Endodermal cell (in vitro differentiated cells): ENCODE measurements at regions not wholly inside any gene's neighbourhood (a gene's known extent, or its start where the extent isn't known, plus 50 kb on each side); places are given as distances from the start of the nearest gene placed in this dataset.
A peak's percentile ranks its signal among the peaks of the same experiment; 100 is the strongest.

Experiments used
- DNase-seq: peaks from one replicate; pipeline ENCODE4 v3.0.0-alpha.2; 2017
- H3K27ac ChIP-seq: 2 replicates; pipeline ENCODE4 v1.5.1; 2013; ENCODE audit warnings: mild to moderate bottlenecking, low read depth, low read length, moderate library complexity
- H3K27me3 ChIP-seq: 2 replicates; pipeline ENCODE4 v1.6.1; 2013; ENCODE audit warnings: mild to moderate bottlenecking, low read length, moderate library complexity; ENCODE audit not compliant: insufficient read depth, control insufficient read depth, poor library complexity, severe bottlenecking
- H3K36me3 ChIP-seq: 2 replicates; pipeline ENCODE4 v1.7.0; 2013; ENCODE audit warnings: mild to moderate bottlenecking, low read length, moderate library complexity; ENCODE audit not compliant: control insufficient read depth, insufficient read depth
- H3K4me1 ChIP-seq: one replicate; pipeline ENCODE4 v1.7.0; 2013; ENCODE audit warnings: low read length; ENCODE audit not compliant: control insufficient read depth, insufficient read depth
- H3K4me3 ChIP-seq: 2 replicates; pipeline ENCODE4 v1.5.1; 2013; ENCODE audit warnings: mild to moderate bottlenecking, low read length, moderate library complexity
- H3K9ac ChIP-seq: 2 replicates; pipeline ENCODE4 v1.6.1; 2013; ENCODE audit warnings: mild to moderate bottlenecking, low read length, moderate library complexity; ENCODE audit not compliant: poor library complexity, severe bottlenecking; ENCODE audit errors: extremely low read depth
- H3K9me3 ChIP-seq: 2 replicates; pipeline ENCODE4 v1.6.1; 2013; ENCODE audit warnings: mild to moderate bottlenecking, low read length, moderate library complexity; ENCODE audit not compliant: control insufficient read depth
- H3K27ac Mint-ChIP-seq: 2 replicates; pipeline ENCODE4 v1.8.0; 2020; ENCODE audit warnings: mixed read lengths
- H3K27me3 Mint-ChIP-seq: 2 replicates; pipeline ENCODE4 v1.8.0; 2021; ENCODE audit warnings: mild to moderate bottlenecking, mixed read lengths; ENCODE audit not compliant: insufficient read depth
- H3K36me3 Mint-ChIP-seq: 2 replicates; pipeline ENCODE4 v1.8.0; 2020; ENCODE audit warnings: low read depth, mixed read lengths
- H3K4me1 Mint-ChIP-seq: 2 replicates; pipeline ENCODE4 v1.8.0; 2020; ENCODE audit warnings: mixed read lengths
- H3K4me3 Mint-ChIP-seq: 2 replicates; pipeline ENCODE4 v1.8.0; 2020; ENCODE audit warnings: mild to moderate bottlenecking, moderate library complexity, mixed read lengths
- H3K9me3 Mint-ChIP-seq: 2 replicates; pipeline ENCODE4 v1.8.0; 2020; ENCODE audit warnings: mild to moderate bottlenecking, mixed read lengths
- CTCF ChIP-seq: fragments of 200-600 bp; sonication (generic); conservative IDR thresholded peaks from 2 replicates; pipeline ENCODE4 v1.5.0; 2021; ENCODE audit warnings: antibody characterized with exemption, mild to moderate bottlenecking
- WGBS, 2 experiments: methylation state at CpG; one replicate each; pipeline versions ENCODE4 v1.1.5 to v1.1.7; 2013; ENCODE audit warnings: missing lambda C conversion rate in 2 of 2, mixed read lengths in 1 of 2; ENCODE audit not compliant: insufficient coverage in 1 of 2, insufficient read length in 1 of 2; 5-methylcytosine and 5-hydroxymethylcytosine counted together

GRCh38 chr7:114110666-114111065 lies 191.9 kb upstream of the PPP1R3A start:
- H3K4me1 Mint-ChIP-seq, result no peaks in the 10 kb centered on the region
- H3K4me3 Mint-ChIP-seq, result no peak overlapping the region
- Histone ChIP-seq H3K4me1 (no peaks in the 10 kb centered on the region), H3K9ac (no peak overlapping the region), H3K27ac (no peak overlapping the region), H3K36me3 (no peaks in the 10 kb centered on the region), H3K27me3 (no peaks in the 10 kb centered on the region), H3K9me3 (no peaks in the 10 kb centered on the region), H3K4me3 (no peak overlapping the region)
- no peak overlapping the region for H3K27ac Mint-ChIP-seq
- no peaks in the 10 kb centered on the region for H3K27me3 Mint-ChIP-seq
- DNase-seq, result no peak
- no peaks in the 10 kb centered on the region for H3K36me3 Mint-ChIP-seq
- H3K9me3 Mint-ChIP-seq, result no peaks in the 10 kb centered on the region
- TF ChIP-seq CTCF, result no peak

- no peak overlapping the region for H3K4me3 Mint-ChIP-seq
- peak; percentile 20 for TF ChIP-seq CTCF
- H3K27ac Mint-ChIP-seq, result no peak overlapping the region
- Histone ChIP-seq H3K27ac (no peak overlapping the region), H3K9ac (no peak overlapping the region), H3K4me3 (no peak overlapping the region), H3K9me3 (no peaks in the 10 kb centered on the region), H3K36me3 (no peaks in the 10 kb centered on the region), H3K4me1 (no peaks in the 10 kb centered on the region), H3K27me3 (no peaks in the 10 kb centered on the region)
- no peak for DNase-seq
- no peaks in the 10 kb centered on the region for H3K36me3 Mint-ChIP-seq
- no peaks in the 10 kb centered on the region for H3K4me1 Mint-ChIP-seq
- H3K27me3 Mint-ChIP-seq, result no peaks in the 10 kb centered on the region
- no peaks in the 10 kb centered on the region for H3K9me3 Mint-ChIP-seq
Measured at GRCh38 chr7:114109721-114110120, 190.9 kb upstream of the PPP1R3A start.

DNA sequence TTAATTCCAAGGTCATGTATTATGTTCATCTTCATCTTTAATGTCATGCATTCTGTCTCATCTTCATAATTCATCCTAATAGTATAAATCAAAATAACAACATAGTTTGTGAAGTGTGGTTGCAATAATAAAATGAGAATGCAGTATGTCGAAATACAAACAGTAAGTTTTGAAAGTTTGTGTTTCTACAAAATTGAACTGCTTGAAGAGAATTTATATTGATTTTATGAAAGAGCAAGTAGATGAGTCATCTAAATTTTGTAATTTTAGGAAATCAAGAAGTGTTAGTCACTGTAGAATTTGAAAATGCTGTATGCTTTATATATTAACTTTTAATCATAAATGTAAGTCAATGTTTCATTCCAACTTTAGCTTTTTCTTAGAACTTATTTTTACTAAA lies 190.5 kb upstream of the PPP1R3A start:
- H3K4me3 ChIP-seq, result no peak overlapping the region
- no peak for TF ChIP-seq CTCF
- no peak overlapping the region for H3K9ac ChIP-seq
- H3K4me1 ChIP-seq, result no peaks in the 10 kb centered on the region
- Mint-ChIP-seq H3K27ac (no peak overlapping the region), H3K9me3 (no peaks in the 10 kb centered on the region), H3K36me3 (no peaks in the 10 kb centered on the region), H3K4me3 (no peak overlapping the region), H3K27me3 (no peaks in the 10 kb centered on the region), H3K4me1 (no peaks in the 10 kb centered on the region)
- no peaks in the 10 kb centered on the region for H3K9me3 ChIP-seq
- no peaks in the 10 kb centered on the region for H3K36me3 ChIP-seq
- WGBS, 2 experiments, result 96 to 100% methylated on average over 1 of the region's 1 CpG
- no peak overlapping the region for H3K27ac ChIP-seq
- no peak for DNase-seq
- H3K27me3 ChIP-seq, result no peaks in the 10 kb centered on the region
